GM23248 (cell line): ENCODE measurements at regions not wholly inside any gene's neighbourhood (a gene's known extent, or its start where the extent isn't known, plus 50 kb on each side); places are given as distances from the start of the nearest gene placed in this dataset.

Experiments
- DNase-seq: peaks from one replicate; pipeline ENCODE4 v3.0.0-alpha.2; 2015
- H2AFZ ChIP-seq: fragments of 200-600 bp; sonication (generic); 2 replicates; pipeline ENCODE4 v1.6.1; 2016; ENCODE audit warnings: antibody characterized with exemption
- H3F3A ChIP-seq: fragments of 200-600 bp; sonication (generic); 2 replicates; pipeline ENCODE4 v1.6.1; 2016; ENCODE audit warnings: mild to moderate bottlenecking, antibody characterized with exemption, mixed run types; ENCODE audit not compliant: insufficient read depth
- H3K27ac ChIP-seq: fragments of 200-600 bp; sonication (generic); 2 replicates; pipeline ENCODE4 v1.5.1; 2016; ENCODE audit warnings: mild to moderate bottlenecking
- H3K27me3 ChIP-seq: fragments of 200-600 bp; sonication (generic); replicated peaks from 2 replicates; pipeline ENCODE4 v1.6.1; 2016; ENCODE audit warnings: mild to moderate bottlenecking; ENCODE audit not compliant: insufficient read depth
- H3K36me3 ChIP-seq: fragments of 200-600 bp; sonication (generic); 2 replicates; pipeline ENCODE4 v1.6.1; 2016; ENCODE audit warnings: low read depth, mild to moderate bottlenecking
- H3K4me1 ChIP-seq: fragments of 200-600 bp; sonication (generic); 2 replicates; pipeline ENCODE4 v1.6.1; 2016; ENCODE audit warnings: mild to moderate bottlenecking; ENCODE audit not compliant: insufficient read depth
- H3K4me2 ChIP-seq: fragments of 200-600 bp; sonication (generic); one replicate; pipeline ENCODE4 v1.6.1; 2016; ENCODE audit warnings: mild to moderate bottlenecking; ENCODE audit not compliant: unreplicated experiment
- H3K4me3 ChIP-seq: fragments of 200-600 bp; sonication (generic); 2 replicates; pipeline ENCODE4 v1.5.1; 2016; ENCODE audit warnings: mild to moderate bottlenecking
- H3K79me2 ChIP-seq: fragments of 200-600 bp; sonication (generic); 2 replicates; pipeline ENCODE4 v1.6.1; 2016; ENCODE audit warnings: mild to moderate bottlenecking; ENCODE audit not compliant: insufficient read depth
- H3K9ac ChIP-seq: fragments of 200-600 bp; sonication (generic); 2 replicates; pipeline ENCODE4 v1.6.1; 2016; ENCODE audit warnings: mild to moderate bottlenecking
- H3K9me2 ChIP-seq: fragments of 200-600 bp; sonication (generic); 2 replicates; pipeline ENCODE4 v1.6.1; 2016; ENCODE audit warnings: mixed run types, mild to moderate bottlenecking, moderate library complexity; ENCODE audit not compliant: insufficient read depth
- H3K9me3 ChIP-seq: fragments of 200-600 bp; sonication (generic); one replicate; pipeline ENCODE4 v1.6.1; 2017; ENCODE audit warnings: low read depth
- H4K20me1 ChIP-seq: fragments of 200-600 bp; sonication (generic); 2 replicates; pipeline ENCODE4 v1.6.0; 2016; ENCODE audit not compliant: insufficient read depth
- EZH2 ChIP-seq: fragments of 200-600 bp; sonication (generic); IDR thresholded peaks from 2 replicates; pipeline ENCODE4 v1.6.1; 2018; ENCODE audit warnings: antibody characterized with exemption, mild to moderate bottlenecking; ENCODE audit not compliant: insufficient read depth, poor library complexity, severe bottlenecking
- EZH2phosphoT487 ChIP-seq: fragments of 200-600 bp; sonication (generic); IDR thresholded peaks from 2 replicates; pipeline ENCODE4 v1.6.1; 2018; ENCODE audit warnings: antibody characterized with exemption, moderate library complexity, mild to moderate bottlenecking, low read depth; ENCODE audit not compliant: insufficient read depth
- WGBS, 2 experiments: methylation state at CpG; one replicate each; pipeline ENCODE4 v1.1.6; 2015 to 2017; ENCODE audit warnings: low lambda C conversion rate in 2 of 2, low coverage in 1 of 2; ENCODE audit errors: missing lambda C conversion rate in 2 of 2; 5-methylcytosine and 5-hydroxymethylcytosine counted together
- in situ Hi-C: fragments of 300-500 bp; cut with MboI; formaldehyde crosslinking; loops from 2 replicates; pipeline ENCODE4 v1.15.0; 2020

DNA sequence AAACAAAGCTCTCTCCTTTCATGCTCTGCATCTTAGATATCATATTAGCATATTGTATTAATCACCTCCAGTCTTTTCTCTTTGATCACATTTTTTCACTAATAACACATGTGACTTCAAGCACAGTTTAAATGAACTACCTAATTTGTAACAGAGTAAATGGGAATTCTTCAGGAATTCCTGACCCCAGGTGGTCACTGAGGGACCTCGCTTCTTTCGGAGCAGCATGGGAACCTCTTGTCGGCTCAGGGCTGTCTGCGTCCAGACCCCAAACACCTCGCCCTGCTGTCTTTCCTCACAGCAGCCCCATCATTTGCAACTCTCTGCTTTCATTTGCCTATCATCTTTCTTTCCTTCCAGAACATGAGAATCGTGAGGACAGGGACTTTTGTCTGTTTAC lies 103.5 kb downstream of the DACT2 start:
- H3K9ac ChIP-seq = no peak overlapping the region
- TF ChIP-seq EZH2phosphoT487 = no peak
- no peak for TF ChIP-seq EZH2

DNA sequence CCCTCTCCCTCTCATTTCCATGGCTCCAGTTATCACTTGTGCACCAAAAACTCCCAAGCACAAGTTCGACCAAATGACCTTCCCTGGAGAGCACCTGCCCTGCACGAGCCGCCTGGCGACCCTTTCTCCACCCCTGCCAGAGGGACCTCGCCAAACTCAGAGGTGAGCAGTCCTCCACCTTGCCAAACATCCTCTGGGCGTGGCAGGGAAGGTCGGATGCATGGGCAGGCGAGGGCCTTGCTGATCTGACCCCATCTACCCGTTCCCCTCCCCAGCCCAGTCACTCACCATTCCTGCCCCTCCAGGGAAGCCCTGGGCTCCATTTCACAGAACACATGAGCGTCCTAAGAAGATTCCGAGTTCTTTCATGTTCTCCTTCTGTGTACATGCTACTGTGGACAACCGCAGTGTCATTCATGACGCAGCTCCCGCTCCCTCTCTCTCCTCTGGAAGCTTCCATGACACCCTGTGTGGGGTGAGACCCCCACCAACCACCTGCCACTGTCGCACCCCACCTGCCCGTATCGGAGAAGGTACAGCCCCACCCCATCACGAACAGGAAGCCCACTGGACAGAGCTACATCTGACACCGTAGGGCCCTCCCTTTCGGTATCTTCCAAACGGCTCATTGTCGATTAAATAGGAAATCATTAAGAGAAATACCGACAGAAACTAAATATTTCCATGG lies 104.3 kb downstream of the DACT2 start:
- Histone ChIP-seq H3K4me3 (no peak overlapping the region), H3K79me2 (no peaks in the 10 kb centered on the region), H3K36me3 (no peaks in the 10 kb centered on the region), H3K27ac (no peak overlapping the region), H4K20me1 (no peaks in the 10 kb centered on the region), H3F3A (no peaks in the 10 kb centered on the region), H3K4me1 (peaks cover 4% of the 10 kb centered on the region; the same call in 1 of the 2 replicates), H2AFZ (no peak overlapping the region), H3K4me2 (no peak overlapping the region), H3K9me2 (no peaks in the 10 kb centered on the region), H3K27me3 (no peaks in the 10 kb centered on the region), H3K9ac (no peak overlapping the region), H3K9me3 (no peaks in the 10 kb centered on the region)
- WGBS, 2 experiments = 77 to 78% methylated on average over 22 to 23 of the region's 23 CpGs
- TF ChIP-seq EZH2 (no peak), EZH2phosphoT487 (no peak)
- in situ Hi-C loops = no loop called here
- no peak for DNase-seq

More for the DNA sequence above, 103.5 kb downstream of the DACT2 start:
- Histone ChIP-seq H4K20me1 (no peaks in the 10 kb centered on the region), H3K79me2 (no peaks in the 10 kb centered on the region), H3K4me2 (no peak overlapping the region), H3K4me1 (peaks cover 4% of the 10 kb centered on the region; the same call in 1 of the 2 replicates), H3F3A (no peaks in the 10 kb centered on the region), H2AFZ (no peak overlapping the region), H3K27ac (no peak overlapping the region), H3K27me3 (no peaks in the 10 kb centered on the region), H3K9me2 (no peaks in the 10 kb centered on the region), H3K36me3 (no peaks in the 10 kb centered on the region), H3K4me3 (no peak overlapping the region), H3K9me3 (no peaks in the 10 kb centered on the region)
- no peak for DNase-seq
- WGBS, 2 experiments = 54 to 62% methylated on average over 6 of the region's 6 CpGs
- in situ Hi-C loops = no loop called here

DNA sequence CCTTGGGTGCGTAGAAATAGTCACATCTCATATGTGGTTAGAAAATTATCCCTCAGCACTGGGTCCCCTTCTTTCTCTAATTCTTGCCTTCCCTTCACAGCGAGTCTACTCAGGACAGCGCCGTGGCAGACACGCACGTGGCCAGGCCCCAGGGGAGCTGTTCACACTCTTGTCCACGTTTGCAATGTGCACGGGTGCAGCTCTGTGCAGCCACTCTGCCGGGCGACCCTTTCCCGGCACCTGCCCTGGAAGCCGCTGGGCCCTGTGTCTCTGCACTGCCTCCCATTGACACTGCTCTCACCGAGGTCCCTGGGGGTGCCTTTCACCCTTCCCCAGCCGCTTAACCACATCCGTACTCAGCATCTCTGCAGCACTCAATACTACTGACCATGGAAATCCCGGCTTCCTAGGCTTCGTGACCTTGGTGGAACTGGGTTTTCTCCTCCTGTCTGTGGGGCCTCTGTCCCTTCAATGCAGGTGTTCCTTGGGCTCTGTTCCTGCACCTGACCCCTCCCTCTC lies 104.9 kb downstream of the DACT2 start:
- H3K36me3 ChIP-seq = no peaks in the 10 kb centered on the region
- DNase-seq = no peak
- WGBS, 2 experiments = 77 to 81% methylated on average over 14 to 17 of the region's 17 CpGs

DNA sequence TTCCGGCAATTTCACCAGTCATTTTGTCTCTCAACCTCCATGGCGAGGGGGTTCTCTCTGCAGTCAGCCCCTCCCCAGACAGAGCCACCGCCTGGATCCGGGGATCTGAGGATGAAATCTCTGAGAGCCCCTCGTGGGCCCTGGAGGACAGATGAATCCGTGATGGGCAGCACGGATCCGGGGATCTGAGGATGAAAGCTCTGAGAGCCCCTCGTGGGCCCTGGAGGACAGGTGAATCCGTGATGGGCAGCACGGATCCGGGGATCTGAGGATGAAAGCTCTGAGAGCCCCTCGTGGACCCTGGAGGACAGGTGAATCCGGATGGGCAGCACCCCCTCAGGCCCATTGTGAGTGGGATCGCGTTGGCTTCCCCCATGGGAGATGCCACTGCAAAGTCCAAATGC lies 106.5 kb downstream of the DACT2 start:
- Histone ChIP-seq H2AFZ (no peak overlapping the region), H3K9me3 (no peaks in the 10 kb centered on the region), H3K27ac (no peak overlapping the region), H3K36me3 (no peaks in the 10 kb centered on the region), H3K27me3 (no peaks in the 10 kb centered on the region), H3K9me2 (no peaks in the 10 kb centered on the region), H3K79me2 (no peaks in the 10 kb centered on the region), H3F3A (no peaks in the 10 kb centered on the region), H3K4me3 (no peak overlapping the region), H3K4me1 (peaks cover 4% of the 10 kb centered on the region; the same call in 1 of the 2 replicates), H4K20me1 (no peaks in the 10 kb centered on the region), H3K4me2 (no peak overlapping the region), H3K9ac (no peak overlapping the region)
- TF ChIP-seq EZH2phosphoT487 (no peak), EZH2 (no peak)
- in situ Hi-C loops = no loop called here
- WGBS, 2 experiments = 78 to 87% methylated on average over 15 to 16 of the region's 16 CpGs
- no peak for DNase-seq

More for the DNA sequence above, 104.9 kb downstream of the DACT2 start:
- Histone ChIP-seq H3K4me1 (peaks cover 4% of the 10 kb centered on the region; the same call in 1 of the 2 replicates), H3K27ac (no peak overlapping the region), H4K20me1 (no peaks in the 10 kb centered on the region), H3K4me2 (no peak overlapping the region), H3F3A (no peaks in the 10 kb centered on the region), H3K9me3 (no peaks in the 10 kb centered on the region), H3K9ac (no peak overlapping the region), H3K79me2 (no peaks in the 10 kb centered on the region), H3K9me2 (no peaks in the 10 kb centered on the region), H3K4me3 (no peak overlapping the region), H2AFZ (no peak overlapping the region), H3K27me3 (no peaks in the 10 kb centered on the region)
- in situ Hi-C loops = no loop called here
- TF ChIP-seq EZH2phosphoT487 = no peak
- TF ChIP-seq EZH2 = no peak
